ENCODE measurements at regions not wholly inside any gene's neighbourhood (a gene's known extent, or its start where the extent isn't known, plus 50 kb on each side); places are given as distances from the start of the nearest gene placed in this dataset.

DNA sequence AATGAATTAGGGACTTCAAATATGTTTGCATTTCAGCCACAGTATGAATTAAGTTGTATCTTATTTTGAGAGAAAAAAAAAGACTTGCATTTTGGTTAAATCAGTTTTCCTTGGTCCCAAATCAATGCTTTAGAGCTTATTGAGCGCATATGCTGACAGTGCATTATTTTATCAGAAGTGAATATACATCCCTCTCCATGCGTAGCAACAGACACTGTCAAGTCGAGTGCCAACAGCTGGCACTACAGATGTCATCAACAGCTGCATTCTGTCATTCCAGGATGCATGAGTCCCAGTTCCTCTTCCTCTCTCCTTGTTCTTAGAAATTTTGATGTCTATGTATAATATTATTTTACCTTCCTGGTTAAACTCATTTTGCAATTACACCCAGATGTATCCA, 156.1 kb upstream of the FOXB1 start:
- no peak overlapping the region for H3K4me3 ChIP-seq
- no peak overlapping the region for H3K27ac ChIP-seq
- H3K27me3 ChIP-seq, result no peaks in the 10 kb centered on the region
- no peaks in the 10 kb centered on the region for H3K9me3 ChIP-seq
- TF ChIP-seq EP300 (IDR thresholded peaks at IDR 0.05) (no peak), POLR2AphosphoS5 (IDR thresholded peaks at IDR 0.05) (no peak), CTCF (IDR thresholded peaks at IDR 0.05) (no peak), POLR2A (IDR thresholded peaks at IDR 0.05) (no peak)
- ATAC-seq (ENCODE audit: low FRiP score in 2 of 2), result no peak
- H3K36me3 ChIP-seq, result no peaks in the 10 kb centered on the region
- no peaks in the 10 kb centered on the region for H3K4me1 ChIP-seq
- 48 to 59% methylated on average over 3 of the region's 3 CpGs for WGBS, 2 donors
- no peak for DNase-seq

GRCh38 chr15:59845942-59846499, 156.9 kb upstream of the BNIP2 start:
- no peaks in the 10 kb centered on the region for H3K27me3 ChIP-seq
- 89 to 91% methylated on average over 10 of the region's 10 CpGs for WGBS, 2 donors
- no peaks in the 10 kb centered on the region for H3K9me3 ChIP-seq
- no peaks in the 10 kb centered on the region for H3K36me3 ChIP-seq
- no peak overlapping the region for H3K4me3 ChIP-seq
- DNase-seq (peak in 1 of 2 donors; percentile 30), ATAC-seq (ENCODE audit: low FRiP score in 2 of 2) (no peak)
- TF ChIP-seq POLR2A (IDR thresholded peaks at IDR 0.05) (no peak), POLR2AphosphoS5 (IDR thresholded peaks at IDR 0.05) (no peak), EP300 (IDR thresholded peaks at IDR 0.05) (no peak), CTCF (IDR thresholded peaks at IDR 0.05) (no peak)
- no peak overlapping the region for H3K27ac ChIP-seq
- no peaks in the 10 kb centered on the region for H3K4me1 ChIP-seq

DNA sequence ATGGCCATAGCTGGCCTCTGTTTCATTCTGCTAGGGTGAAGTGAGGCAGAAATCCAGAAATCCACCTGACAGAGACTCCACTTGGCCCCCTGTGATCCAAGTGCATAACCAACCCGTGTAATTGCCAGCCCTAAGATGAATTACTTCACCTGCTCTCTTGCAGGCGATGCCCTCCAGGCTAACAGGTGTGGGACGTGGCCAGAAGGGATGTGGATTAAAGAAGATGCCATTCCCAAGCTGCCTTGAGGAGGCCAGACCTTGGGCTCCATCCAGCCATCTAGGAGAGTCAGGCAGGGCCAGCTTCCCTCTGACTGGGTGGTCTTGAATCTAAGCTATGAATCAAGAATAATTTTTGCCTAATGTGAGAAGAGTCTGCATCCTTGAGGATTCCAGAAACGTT, 154.5 kb upstream of the BNIP2 start:
- H3K9me3 ChIP-seq, result no peaks in the 10 kb centered on the region
- H3K4me1 ChIP-seq, result no peaks in the 10 kb centered on the region
- H3K4me3 ChIP-seq, result no peak overlapping the region
- H3K27ac ChIP-seq, result no peak overlapping the region
- 62 to 79% methylated on average over 3 to 4 of the region's 4 CpGs for WGBS, 2 donors
- TF ChIP-seq POLR2A (IDR thresholded peaks at IDR 0.05) (no peak), EP300 (IDR thresholded peaks at IDR 0.05) (no peak), CTCF (IDR thresholded peaks at IDR 0.05) (no peak), POLR2AphosphoS5 (IDR thresholded peaks at IDR 0.05) (no peak)
- no peak for ATAC-seq (ENCODE audit: low FRiP score in 2 of 2)
- H3K36me3 ChIP-seq, result no peaks in the 10 kb centered on the region
- H3K27me3 ChIP-seq, result no peaks in the 10 kb centered on the region
- no peak for DNase-seq

- H3K9me3 ChIP-seq, result no peaks in the 10 kb centered on the region
- 84 to 86% methylated on average over 4 of the region's 4 CpGs for WGBS, 2 donors
- no peak overlapping the region for H3K27ac ChIP-seq
- H3K27me3 ChIP-seq, result no peaks in the 10 kb centered on the region
- TF ChIP-seq EP300 (IDR thresholded peaks at IDR 0.05), result no peak
- no peak for TF ChIP-seq POLR2A (IDR thresholded peaks at IDR 0.05)
- no peak for TF ChIP-seq POLR2AphosphoS5 (IDR thresholded peaks at IDR 0.05)
- no peak for TF ChIP-seq CTCF (IDR thresholded peaks at IDR 0.05)
- H3K4me1 ChIP-seq, result no peaks in the 10 kb centered on the region
- no peaks in the 10 kb centered on the region for H3K36me3 ChIP-seq
- no peak for DNase-seq
- ATAC-seq (ENCODE audit: low FRiP score in 2 of 2), result no peak
- no peak overlapping the region for H3K4me3 ChIP-seq
Observed at GRCh38 chr15:59841036-59841435, 151.9 kb upstream of the BNIP2 start.

DNA sequence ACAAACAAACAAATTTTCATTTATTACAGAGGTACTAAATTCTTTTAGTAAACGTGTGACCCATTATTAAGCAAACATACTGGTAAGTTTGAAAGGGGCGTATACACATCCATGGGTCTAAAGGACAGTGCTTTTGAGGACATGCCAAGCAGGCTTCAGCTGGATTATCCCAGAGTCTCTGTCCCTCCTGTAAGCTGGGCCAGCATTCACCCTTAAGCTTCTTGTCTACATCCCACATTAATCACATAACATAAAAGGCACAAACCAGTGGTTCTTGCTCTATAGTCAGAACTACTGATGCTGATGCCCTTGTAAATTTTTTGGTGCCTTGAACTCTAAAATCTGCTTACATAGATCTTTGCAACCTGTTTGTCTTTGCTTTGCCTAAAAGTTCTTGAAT, 150.8 kb upstream of the BNIP2 start:
- ATAC-seq (ENCODE audit: low FRiP score in 2 of 2) (no peak), DNase-seq (no peak)
- Histone ChIP-seq H3K4me3 (no peak overlapping the region), H3K36me3 (no peaks in the 10 kb centered on the region), H3K9me3 (no peaks in the 10 kb centered on the region), H3K27me3 (no peaks in the 10 kb centered on the region), H3K27ac (no peak overlapping the region), H3K4me1 (no peaks in the 10 kb centered on the region)
- TF ChIP-seq POLR2A (IDR thresholded peaks at IDR 0.05) (no peak), CTCF (IDR thresholded peaks at IDR 0.05) (no peak), EP300 (IDR thresholded peaks at IDR 0.05) (no peak), POLR2AphosphoS5 (IDR thresholded peaks at IDR 0.05) (no peak)
- WGBS, 2 donors, result 72 to 88% methylated on average over 2 of the region's 2 CpGs
